HG03520 (cell line): ENCODE measurements at regions not wholly inside any gene's neighbourhood (a gene's known extent, or its start where the extent isn't known, plus 50 kb on each side); places are given as distances from the start of the nearest gene placed in this dataset.
A peak's percentile ranks its signal among the peaks of the same experiment; 100 is the strongest.
"Not testable (repeated sequence)": the region's sequence is repeated elsewhere in the genome, so short reads cannot be mapped to it uniquely, and the experiment has no call there.

Source experiments
- ATAC-seq: cut with Tn5 transposase; IDR thresholded peaks from one replicate; pipeline ENCODE4 v1.9.1; 2021; ENCODE audit warnings: mild to moderate bottlenecking, moderate library complexity; ENCODE audit not compliant: unreplicated experiment

GRCh38 chr1:157410457-157410856 is 141.9 kb downstream of the FCRL5 start:
- no peak for ATAC-seq

- ATAC-seq: no peak
Observed at GRCh38 chr1:157409927-157410326, 142.4 kb downstream of the FCRL5 start.

- no peak for ATAC-seq
Observed at GRCh38 chr1:157407917-157408525, 144.3 kb downstream of the FCRL5 start.

- ATAC-seq: no peak
Observed at GRCh38 chr1:157407367-157407766, 144.9 kb downstream of the FCRL5 start.

- no peak for ATAC-seq
Observed at GRCh38 chr1:157405662-157406061, 146.7 kb downstream of the FCRL5 start.

GRCh38 chr1:157404614-157405013 is 147.7 kb downstream of the FCRL5 start:
- ATAC-seq: no peak

- ATAC-seq: no peak
Observed at GRCh38 chr1:157404063-157404501, 148.2 kb downstream of the FCRL5 start.

GRCh38 chr1:157403608-157404007 is 148.7 kb downstream of the FCRL5 start:
- no peak for ATAC-seq

GRCh38 chr1:157403203-157403602 is 149.1 kb downstream of the FCRL5 start:
- peak; percentile 73 for ATAC-seq

GRCh38 chr1:157400766-157401165 is 151.5 kb downstream of the FCRL5 start:
- no peak for ATAC-seq

- ATAC-seq: no peak
Observed at GRCh38 chr1:157399984-157400382, 152.3 kb downstream of the FCRL5 start.

GRCh38 chr1:157399343-157399983 is 152.9 kb downstream of the FCRL5 start:
- ATAC-seq: no peak

GRCh38 chr1:157390651-157391050 is 161.7 kb downstream of the FCRL5 start:
- no peak for ATAC-seq

- ATAC-seq: no peak
Observed at GRCh38 chr1:157388057-157388456, 164.3 kb downstream of the FCRL5 start.

GRCh38 chr1:157384258-157384657 is 168.1 kb downstream of the FCRL5 start:
- ATAC-seq: no peak

GRCh38 chr1:157382351-157382750 is 170.0 kb downstream of the FCRL5 start:
- ATAC-seq: no peak

GRCh38 chr1:157380523-157380922 is 171.8 kb downstream of the FCRL5 start:
- ATAC-seq: no peak

- not testable (repeated sequence) for ATAC-seq
Observed at GRCh38 chr1:157377280-157377713, 175.0 kb downstream of the FCRL5 start.

GRCh38 chr1:157376681-157377080 is 175.6 kb downstream of the FCRL5 start:
- no peak for ATAC-seq

GRCh38 chr1:157372311-157372710 is 180.0 kb downstream of the FCRL5 start:
- ATAC-seq: not testable (repeated sequence)

- ATAC-seq: no peak
Observed at GRCh38 chr1:157371826-157372225, 180.5 kb downstream of the FCRL5 start.

GRCh38 chr1:157371221-157371620 is 181.1 kb downstream of the FCRL5 start:
- no peak for ATAC-seq

GRCh38 chr1:157370698-157371097 is 181.6 kb downstream of the FCRL5 start:
- ATAC-seq: no peak
